Gastroesophageal sphincter (tissue), 4 donors: ENCODE measurements at regions not wholly inside any gene's neighbourhood (a gene's known extent, or its start where the extent isn't known, plus 50 kb on each side); places are given as distances from the start of the nearest gene placed in this dataset.
"Not testable (repeated sequence)": the region's sequence is repeated elsewhere in the genome, so short reads cannot be mapped to it uniquely, and the experiment has no call there.

ENCODE experiments used
- ATAC-seq: fragments of 150-250 bp; one replicate; pipeline ENCODE4 v1.9.1; 2016; ENCODE audit warnings: mild to moderate bottlenecking, moderate library complexity
- H3K27ac ChIP-seq, 4 donors: fragments of 200-600 bp; sonication (generic) in 3 of 4; 1 replicate in 3 of 4; 2 replicates in 1 of 4; pipeline ENCODE4 v1.5.1; 2016 to 2019
- H3K27me3 ChIP-seq: fragments of 200-600 bp; sonication (generic); one replicate; pipeline ENCODE4 v1.5.1; 2019
- H3K36me3 ChIP-seq, 2 donors: fragments of 200-600 bp; sonication (generic); one replicate each; pipeline ENCODE4 v1.5.1; 2019; ENCODE audit warnings: control low read depth in 1 of 2
- H3K4me1 ChIP-seq, 3 donors: fragments of 200-600 bp; sonication (generic); 1 replicate in 2 of 3; 2 replicates in 1 of 3; pipeline ENCODE4 v1.5.1; 2016 to 2019; ENCODE audit warnings: control low read depth in 2 of 3
- H3K4me3 ChIP-seq, 2 donors: fragments of 200-600 bp; sonication (generic); one replicate each; pipeline ENCODE4 v1.5.1; 2019; ENCODE audit warnings: mild to moderate bottlenecking in 1 of 2, moderate library complexity in 1 of 2
- H3K9me3 ChIP-seq, 3 donors: fragments of 200-600 bp; sonication (generic); one replicate each; pipeline ENCODE4 v1.5.1; 2017 to 2019; ENCODE audit warnings: control low read depth in 2 of 3
- EP300 ChIP-seq: sonication (generic); formaldehyde crosslinking; IDR thresholded peaks from one replicate; pipeline ENCODE4 v1.6.1; 2017; ENCODE audit warnings: antibody characterized with exemption, mild to moderate bottlenecking
- POLR2A ChIP-seq, 2 donors: fragments of 450-650 bp; IDR thresholded peaks; one replicate each; pipeline ENCODE4 v1.6.1; 2017; ENCODE audit warnings: antibody characterized with exemption in 2 of 2, mild to moderate bottlenecking in 2 of 2, moderate library complexity in 1 of 2
- POLR2AphosphoS5 ChIP-seq: sonication (generic); formaldehyde crosslinking; IDR thresholded peaks from one replicate; pipeline ENCODE4 v1.6.1; 2017; ENCODE audit warnings: antibody characterized with exemption
- WGBS, 2 donors: methylation state at CpG; one replicate each; pipeline ENCODE4 v1.1.5; 2018; ENCODE audit warnings: low coverage in 1 of 2; 5-methylcytosine and 5-hydroxymethylcytosine counted together
- TF ChIP-seq, protein P1 (sequence below), 4 experiments: fragments of 200-600 bp in 2 of 4; fragments of 450-650 bp in 2 of 4; sonication (generic) in 1 of 4; IDR thresholded peaks; one replicate each; pipeline ENCODE4 v1.5.1; 2017 to 2019; ENCODE audit warnings: antibody characterized with exemption in 4 of 4, mild to moderate bottlenecking in 2 of 4, moderate library complexity in 2 of 4

DNA sequence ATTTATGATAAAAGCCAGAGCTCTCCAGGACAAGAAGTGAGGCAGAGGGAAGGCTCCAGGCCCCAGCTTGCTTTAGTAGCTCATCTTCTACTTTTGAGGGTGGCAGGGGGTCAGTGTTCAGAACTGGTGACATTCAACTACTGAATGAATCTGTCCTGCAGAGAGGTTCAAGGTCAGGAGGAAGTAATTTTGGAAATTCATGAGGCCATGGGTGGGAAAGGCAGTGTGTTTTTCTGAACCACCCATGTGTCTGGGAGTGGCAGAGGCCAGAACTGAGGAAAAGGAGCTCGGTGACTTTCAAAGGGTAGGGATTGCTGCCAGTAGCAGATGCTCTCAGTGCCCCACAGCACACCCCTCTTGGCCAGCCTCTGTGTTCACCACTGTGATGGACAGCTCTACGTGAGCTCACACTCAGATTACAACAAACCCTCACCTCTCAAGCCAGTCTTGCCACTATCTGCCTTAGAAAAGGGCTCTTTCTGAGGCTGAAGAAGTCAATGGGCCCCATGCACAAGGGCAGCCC, 571.2 kb downstream of the RAB28 start:
- ATAC-seq: no peak
- H3K4me1 ChIP-seq: no peaks in the 10 kb centered on the region
- H3K27ac ChIP-seq: no peak overlapping the region
- no peaks in the 10 kb centered on the region for H3K27me3 ChIP-seq
- TF ChIP-seq EP300 (no peak), POLR2AphosphoS5 (no peak), POLR2A (IDR thresholded peaks at IDR 0.05) (no peak)
- TF ChIP-seq, protein P1, sequence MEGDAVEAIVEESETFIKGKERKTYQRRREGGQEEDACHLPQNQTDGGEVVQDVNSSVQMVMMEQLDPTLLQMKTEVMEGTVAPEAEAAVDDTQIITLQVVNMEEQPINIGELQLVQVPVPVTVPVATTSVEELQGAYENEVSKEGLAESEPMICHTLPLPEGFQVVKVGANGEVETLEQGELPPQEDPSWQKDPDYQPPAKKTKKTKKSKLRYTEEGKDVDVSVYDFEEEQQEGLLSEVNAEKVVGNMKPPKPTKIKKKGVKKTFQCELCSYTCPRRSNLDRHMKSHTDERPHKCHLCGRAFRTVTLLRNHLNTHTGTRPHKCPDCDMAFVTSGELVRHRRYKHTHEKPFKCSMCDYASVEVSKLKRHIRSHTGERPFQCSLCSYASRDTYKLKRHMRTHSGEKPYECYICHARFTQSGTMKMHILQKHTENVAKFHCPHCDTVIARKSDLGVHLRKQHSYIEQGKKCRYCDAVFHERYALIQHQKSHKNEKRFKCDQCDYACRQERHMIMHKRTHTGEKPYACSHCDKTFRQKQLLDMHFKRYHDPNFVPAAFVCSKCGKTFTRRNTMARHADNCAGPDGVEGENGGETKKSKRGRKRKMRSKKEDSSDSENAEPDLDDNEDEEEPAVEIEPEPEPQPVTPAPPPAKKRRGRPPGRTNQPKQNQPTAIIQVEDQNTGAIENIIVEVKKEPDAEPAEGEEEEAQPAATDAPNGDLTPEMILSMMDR (IDR thresholded peaks at IDR 0.05): no peak
- H3K4me3 ChIP-seq: no peak overlapping the region
- H3K36me3 ChIP-seq: no peaks in the 10 kb centered on the region
- H3K9me3 ChIP-seq: peaks cover 0 to 14% (median 0%) of the 10 kb centered on the region in 3 donors
- 71 to 75% methylated on average over 1 to 2 of the region's 2 CpGs for WGBS, 2 donors

DNA sequence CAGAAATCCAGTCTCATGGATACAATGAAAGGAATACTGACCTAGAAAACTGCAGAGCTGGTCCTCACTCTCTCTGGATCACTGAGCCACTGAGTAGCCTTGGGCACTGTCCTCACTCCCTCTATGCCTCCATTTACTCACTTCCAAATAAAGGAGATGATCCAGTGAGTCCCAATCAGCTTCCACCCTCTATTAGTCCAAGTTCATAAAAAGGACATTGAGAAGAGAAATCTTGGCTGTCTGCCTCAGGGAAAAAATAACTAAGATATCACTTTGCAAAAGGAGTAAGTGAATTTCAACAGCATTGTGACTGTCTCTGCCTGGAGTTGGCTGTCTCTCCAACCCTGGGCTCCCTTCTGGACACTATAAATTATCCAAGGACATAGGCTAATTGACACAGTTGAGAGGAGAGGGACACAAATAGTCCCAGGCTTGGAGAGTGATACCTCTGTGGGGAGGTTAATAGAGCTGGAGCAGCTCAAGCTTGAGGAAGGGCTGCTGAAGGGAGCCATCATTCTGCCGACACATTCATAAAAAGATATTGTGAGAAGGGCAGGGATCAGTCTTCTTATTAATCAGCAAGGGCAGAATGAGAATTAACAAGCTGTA, 572.3 kb downstream of the RAB28 start:
- 63 to 71% methylated on average over 1 of the region's 1 CpG for WGBS, 2 donors
- Histone ChIP-seq H3K27ac (no peak overlapping the region), H3K36me3 (no peaks in the 10 kb centered on the region), H3K4me3 (no peak overlapping the region), H3K4me1 (no peaks in the 10 kb centered on the region), H3K9me3 (peaks cover 0 to 14% (median 0%) of the 10 kb centered on the region in 3 donors), H3K27me3 (no peaks in the 10 kb centered on the region)
- TF ChIP-seq EP300 (no peak), POLR2AphosphoS5 (no peak), POLR2A (IDR thresholded peaks at IDR 0.05) (no peak)
- TF ChIP-seq, protein P1 (IDR thresholded peaks at IDR 0.05): no peak
- no peak for ATAC-seq

DNA sequence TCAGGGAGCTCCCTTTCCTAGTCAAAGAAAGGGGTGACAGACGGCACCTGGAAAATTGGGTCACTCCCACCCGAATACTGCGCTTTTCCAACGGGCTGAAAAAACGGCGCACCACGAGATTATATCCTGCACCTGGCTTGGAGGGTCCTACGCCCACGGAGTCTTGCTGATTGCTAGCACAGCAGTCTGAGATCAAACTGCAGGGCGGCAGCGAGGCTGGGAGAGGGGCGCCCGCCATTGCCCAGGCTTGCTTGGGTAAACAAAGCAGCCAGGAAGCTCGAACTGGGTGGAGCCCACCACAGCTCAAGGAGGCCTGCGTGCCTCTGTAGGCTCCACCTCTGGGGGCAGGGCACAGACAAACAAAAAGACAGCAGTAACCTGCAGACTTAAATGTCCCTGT, 580.5 kb downstream of the RAB28 start:
- ATAC-seq, H3K27ac ChIP-seq, H3K27me3 ChIP-seq, H3K9me3 ChIP-seq, H3K4me1 ChIP-seq, H3K4me3 ChIP-seq, H3K36me3 ChIP-seq: not testable (repeated sequence)
- WGBS, 2 donors: 96% methylated on average over 4 of the region's 15 CpGs; no CpG with 5 or more reads in 1 of the 2 donors

DNA sequence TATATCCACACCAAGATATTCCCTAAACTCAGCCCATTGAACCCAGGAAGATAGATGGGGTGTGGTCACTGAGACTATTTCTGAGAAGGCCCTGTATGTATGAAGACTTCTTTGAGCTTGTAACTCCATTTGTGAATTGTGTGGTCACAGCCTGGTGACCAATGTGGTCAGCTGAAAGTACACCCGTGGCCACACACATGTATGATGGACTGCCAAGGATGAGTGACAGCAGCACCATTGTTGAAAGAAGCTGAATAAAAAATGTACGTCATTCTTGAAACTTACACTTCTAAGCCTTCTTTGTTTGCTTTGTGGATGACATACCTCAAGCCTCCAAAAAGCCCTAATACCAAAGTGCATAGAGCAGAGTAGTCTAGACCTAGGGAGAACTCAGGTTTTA, 581.4 kb downstream of the RAB28 start:
- no peak for ATAC-seq
- Histone ChIP-seq H3K4me1 (no peaks in the 10 kb centered on the region), H3K27ac (no peak overlapping the region), H3K4me3 (no peak overlapping the region), H3K27me3 (no peaks in the 10 kb centered on the region), H3K36me3 (no peaks in the 10 kb centered on the region), H3K9me3 (no peaks in the 10 kb centered on the region)
- TF ChIP-seq EP300 (no peak), POLR2A (IDR thresholded peaks at IDR 0.05) (no peak), POLR2AphosphoS5 (no peak)
- TF ChIP-seq, protein P1 (IDR thresholded peaks at IDR 0.05): no peak
- WGBS, 2 donors: 70 to 78% methylated on average over 1 to 2 of the region's 2 CpGs

DNA sequence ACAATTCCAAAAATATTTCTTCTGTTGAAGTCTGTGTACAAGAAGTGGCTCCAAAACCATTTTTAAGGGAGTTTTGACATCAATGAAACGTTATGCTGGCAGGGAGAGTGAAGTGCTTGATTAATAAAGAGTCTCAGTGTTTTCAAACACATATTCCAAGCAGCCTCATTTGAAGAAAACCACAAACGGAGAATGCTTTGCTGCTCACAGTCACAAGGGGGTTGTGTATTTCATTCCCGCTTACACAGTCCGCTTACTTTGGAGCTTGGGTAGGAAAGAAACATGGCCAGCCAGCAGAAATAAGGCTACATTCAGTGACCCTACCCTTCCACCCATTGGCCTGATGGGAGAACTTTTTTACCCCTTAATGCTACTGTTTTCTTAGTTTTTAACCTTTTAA, 586.2 kb downstream of the RAB28 start:
- no peaks in the 10 kb centered on the region for H3K36me3 ChIP-seq
- no peak for ATAC-seq
- no peak overlapping the region for H3K4me3 ChIP-seq
- H3K4me1 ChIP-seq: no peaks in the 10 kb centered on the region
- TF ChIP-seq, protein P1 (IDR thresholded peaks at IDR 0.05): no peak
- TF ChIP-seq POLR2AphosphoS5 (no peak), POLR2A (IDR thresholded peaks at IDR 0.05) (no peak), EP300 (no peak)
- no peaks in the 10 kb centered on the region for H3K9me3 ChIP-seq
- H3K27me3 ChIP-seq: no peaks in the 10 kb centered on the region
- H3K27ac ChIP-seq: no peak overlapping the region
- 53 to 56% methylated on average over 4 of the region's 4 CpGs for WGBS, 2 donors
